GM19328 (cell line): ENCODE measurements at regions not wholly inside any gene's neighbourhood (a gene's known extent, or its start where the extent isn't known, plus 50 kb on each side); places are given as distances from the start of the nearest gene placed in this dataset.
"Not testable (repeated sequence)": the region's sequence is repeated elsewhere in the genome, so short reads cannot be mapped to it uniquely, and the experiment has no call there.

Source experiments
- ATAC-seq: cut with Tn5 transposase; IDR thresholded peaks from one replicate; pipeline ENCODE4 v1.9.1; 2021; ENCODE audit warnings: mild to moderate bottlenecking, moderate library complexity; ENCODE audit not compliant: unreplicated experiment

DNA sequence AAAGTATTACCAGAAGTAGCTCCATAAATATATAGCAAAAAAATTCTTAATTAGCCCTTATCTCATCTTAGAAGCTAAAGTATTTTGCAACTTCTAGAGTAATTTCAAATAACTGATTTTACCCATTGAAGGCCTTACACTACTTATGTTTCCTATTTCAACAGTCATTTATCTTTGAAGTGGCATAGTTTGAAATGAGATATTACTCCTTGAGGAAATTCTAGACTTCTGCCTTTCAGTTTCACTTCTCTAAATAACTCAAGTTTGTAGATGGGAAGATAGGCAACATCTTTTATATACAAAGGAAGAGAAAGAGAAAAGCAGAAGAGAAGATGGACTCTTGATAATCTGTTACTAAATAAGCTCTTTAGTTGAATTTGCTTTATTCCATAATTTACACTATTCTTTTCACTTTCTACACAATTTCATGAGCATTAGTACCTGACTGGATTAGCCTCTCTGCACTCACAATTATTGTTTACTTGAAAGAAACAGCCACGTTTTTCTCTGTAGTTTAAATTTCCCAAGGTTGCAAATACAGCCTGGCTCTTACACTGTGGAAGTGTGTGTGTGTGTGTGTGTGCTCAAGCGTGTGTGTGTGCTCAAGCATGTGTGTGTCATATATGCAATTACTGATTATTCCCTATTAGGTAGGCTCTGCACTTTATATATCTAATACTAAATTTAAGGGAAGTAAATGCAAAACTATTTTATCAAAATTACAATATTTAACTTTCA lies 60.6 kb upstream of the EMB start:
- peak; percentile 97 for ATAC-seq

DNA sequence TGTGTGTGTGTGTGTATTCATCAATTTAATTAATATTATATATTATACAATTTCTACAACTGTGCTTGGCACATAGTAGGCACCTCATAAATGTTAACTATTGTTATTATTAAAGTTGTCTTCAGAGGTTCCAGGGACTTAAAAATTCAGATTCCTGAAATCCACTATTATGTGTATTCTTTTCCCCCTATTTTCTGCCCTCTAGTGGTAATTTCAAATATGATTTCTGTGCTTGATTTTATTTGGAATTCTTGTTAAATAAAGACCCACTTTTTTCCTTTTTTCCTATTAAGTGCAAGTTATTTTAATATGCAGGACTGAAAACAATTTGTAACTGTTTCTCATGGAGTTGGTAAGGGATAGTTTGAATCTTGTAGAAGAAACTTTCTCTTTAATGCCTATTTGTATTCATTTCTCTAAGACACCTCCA lies 72.0 kb upstream of the EMB start:
- not testable (repeated sequence) for ATAC-seq

DNA sequence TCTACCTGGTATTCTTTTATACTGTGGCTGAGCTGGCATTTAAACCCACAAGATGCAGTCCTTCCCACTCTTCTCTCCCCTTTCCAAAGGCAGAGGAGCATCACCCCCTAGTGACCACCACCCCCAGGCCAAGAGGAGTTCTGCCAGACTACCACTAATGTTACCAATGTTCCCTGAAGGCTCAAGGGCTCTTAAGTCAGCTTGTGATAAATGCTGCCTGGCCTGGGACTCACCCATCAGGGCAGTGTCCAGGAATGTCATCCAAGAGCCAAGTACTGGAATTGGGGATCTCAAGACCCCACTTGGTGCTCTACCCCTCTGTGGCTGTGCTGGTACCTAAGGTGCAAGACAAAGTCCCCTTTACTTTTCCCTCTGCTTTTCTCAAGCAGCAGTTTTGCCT lies 80.0 kb upstream of the EMB start:
- not testable (repeated sequence) for ATAC-seq

DNA sequence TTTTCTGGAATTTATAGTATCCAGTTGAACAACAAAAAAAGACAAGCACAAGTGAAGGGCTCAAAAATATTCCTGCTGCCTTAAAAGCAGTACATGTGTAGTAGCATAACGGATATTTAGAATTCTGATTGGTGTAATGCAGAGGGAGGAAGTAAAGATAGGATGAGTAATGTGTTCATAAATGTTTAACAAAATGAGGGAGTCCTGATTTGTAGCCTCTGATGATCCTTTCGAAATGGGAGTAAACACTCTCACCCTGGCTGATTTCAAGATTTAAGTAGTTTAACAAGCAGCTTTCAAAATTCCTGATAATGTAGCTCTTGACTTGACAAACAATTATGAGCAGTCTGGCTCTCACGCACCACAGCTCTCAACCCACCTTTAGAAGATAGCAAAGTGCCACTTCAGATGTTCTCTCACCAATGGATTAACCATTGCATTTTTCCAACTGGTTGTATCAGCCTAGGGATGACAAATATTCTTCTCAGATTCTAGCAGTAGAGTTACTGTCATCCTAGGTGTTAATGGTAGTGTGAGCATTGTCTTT lies 86.5 kb upstream of the EMB start:
- not testable (repeated sequence) for ATAC-seq

DNA sequence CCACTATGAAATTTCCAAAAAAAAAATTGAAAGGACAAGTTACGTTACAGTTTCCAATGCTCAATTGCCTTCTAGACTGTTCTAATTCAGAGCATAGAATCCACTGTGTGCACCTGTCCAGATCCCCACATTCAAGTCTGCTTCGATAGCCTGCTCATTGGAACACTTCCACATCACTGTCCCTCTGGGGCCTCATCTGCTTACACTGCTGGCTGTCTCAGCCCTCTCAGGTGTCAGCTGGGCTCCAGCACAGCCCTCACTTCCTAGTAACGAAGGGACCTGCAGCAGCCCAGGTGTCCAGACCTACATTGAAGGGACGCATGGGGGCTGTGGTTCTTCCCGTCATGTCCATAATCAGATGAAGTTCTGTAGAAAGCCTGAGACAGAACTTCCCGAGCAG lies 94.3 kb upstream of the EMB start:
- no peak for ATAC-seq

DNA sequence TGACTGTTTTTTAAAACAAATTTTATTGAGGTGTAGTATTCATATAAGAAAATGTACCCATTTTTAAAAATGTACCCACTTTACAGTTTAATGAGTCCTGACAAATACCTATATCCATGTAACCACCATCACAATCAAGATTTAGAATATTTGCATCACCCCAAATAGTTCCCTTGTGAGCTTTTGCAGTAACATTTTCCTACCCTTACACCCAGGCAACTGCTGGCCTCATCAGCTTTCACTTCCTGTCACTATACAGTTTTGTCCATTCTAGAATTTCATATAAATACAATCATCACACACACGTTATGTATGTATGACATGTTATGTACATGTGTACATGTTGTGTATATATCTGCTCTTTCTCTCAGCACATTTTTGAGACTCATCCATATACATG lies 96.4 kb upstream of the EMB start:
- peak; percentile 45 for ATAC-seq

DNA sequence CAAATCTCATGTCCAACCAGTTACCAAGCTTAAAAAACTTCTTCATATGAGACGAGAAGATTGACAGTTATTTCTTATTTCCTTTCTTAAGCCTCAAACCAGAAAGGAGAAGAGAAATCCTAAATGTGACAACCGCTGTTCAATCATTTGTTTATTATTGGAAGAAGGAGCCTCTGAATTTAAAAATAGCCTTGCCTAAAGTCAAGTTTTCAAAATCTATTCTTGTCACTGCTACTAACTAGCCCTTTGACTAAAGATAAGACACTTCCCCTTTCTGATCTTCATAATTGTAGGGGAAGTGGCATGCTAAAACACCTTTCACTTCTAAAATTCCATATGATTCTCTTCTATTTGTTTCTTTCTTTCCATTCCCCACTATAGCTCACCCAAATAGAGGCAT lies 106.2 kb upstream of the EMB start:
- peak; percentile 90 for ATAC-seq

DNA sequence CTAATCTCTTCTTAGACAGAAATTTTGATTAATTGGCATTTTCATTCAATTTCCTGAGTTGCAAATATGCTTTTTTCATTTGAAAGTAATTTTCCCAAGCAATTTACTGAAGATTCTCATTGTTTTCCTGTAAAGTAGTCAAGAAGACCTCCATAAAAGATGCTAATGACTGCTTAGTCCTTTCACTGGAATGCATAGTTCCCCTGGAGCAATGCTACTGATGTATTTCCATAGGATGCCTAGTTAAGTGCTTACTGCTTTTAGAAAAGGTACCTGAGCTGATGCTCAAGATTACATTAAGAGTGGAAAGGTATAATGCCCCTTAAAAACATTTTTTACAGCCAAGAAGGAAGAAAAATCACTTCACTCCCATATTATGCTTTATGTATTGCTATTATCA lies 109.2 kb upstream of the EMB start:
- ATAC-seq: no peak

DNA sequence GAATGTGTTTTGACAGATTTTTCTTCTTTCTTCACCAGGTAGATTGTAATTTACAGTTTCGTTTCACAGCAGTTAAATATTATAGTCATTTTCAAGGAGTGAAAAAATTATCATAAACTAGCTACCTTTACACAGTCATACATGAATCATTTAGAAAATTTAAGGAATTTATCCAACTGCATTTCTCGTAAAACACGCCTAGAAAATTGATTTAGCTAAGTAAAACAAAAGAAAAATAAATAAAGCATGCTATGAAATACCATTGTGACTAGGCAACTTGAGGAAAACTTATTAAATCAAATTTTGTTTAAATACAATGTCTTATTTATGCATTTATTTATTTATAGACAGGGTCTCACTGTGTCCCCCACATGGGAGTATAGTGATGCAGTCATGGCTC lies 109.9 kb upstream of the EMB start:
- ATAC-seq: no peak

DNA sequence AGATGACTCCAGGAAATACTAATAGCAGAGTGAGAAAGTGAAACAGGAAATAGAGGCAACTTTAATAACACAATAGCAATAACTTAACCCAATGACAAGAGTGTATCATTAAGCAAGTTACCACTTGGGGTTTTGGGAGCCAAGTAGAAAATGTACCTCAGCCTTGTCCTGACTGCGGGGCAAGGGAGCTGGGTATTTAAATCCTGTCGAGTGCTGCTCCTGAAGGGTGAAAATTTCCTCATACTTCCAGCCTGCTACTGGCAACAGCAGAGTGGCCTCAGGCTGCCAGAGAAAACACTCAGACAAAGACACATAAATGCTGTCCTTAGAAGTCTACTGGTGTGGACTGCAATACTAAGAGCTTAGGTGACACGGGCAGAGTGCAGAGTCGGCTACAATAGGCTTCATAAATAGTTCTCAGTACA lies 112.5 kb upstream of the EMB start:
- ATAC-seq: no peak

DNA sequence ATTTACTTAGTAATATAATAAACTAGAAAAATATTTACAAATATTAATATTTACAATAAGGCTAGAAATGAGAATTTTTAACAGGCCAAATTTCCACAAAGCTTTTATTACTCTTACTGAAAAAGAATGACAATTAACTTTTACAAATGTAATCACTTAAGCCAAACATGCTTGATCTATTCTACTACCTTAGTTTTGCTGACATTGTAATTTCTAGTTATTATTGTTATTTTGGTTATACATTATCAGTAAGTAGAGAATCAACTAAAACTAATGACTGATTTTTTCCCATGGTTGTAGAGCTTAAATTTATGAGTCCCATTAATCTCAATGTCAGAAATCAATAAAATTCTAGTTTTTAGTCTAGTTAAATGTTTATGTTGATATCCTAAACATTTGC lies 107.8 kb upstream of the PARP8 start:
- not testable (repeated sequence) for ATAC-seq

DNA sequence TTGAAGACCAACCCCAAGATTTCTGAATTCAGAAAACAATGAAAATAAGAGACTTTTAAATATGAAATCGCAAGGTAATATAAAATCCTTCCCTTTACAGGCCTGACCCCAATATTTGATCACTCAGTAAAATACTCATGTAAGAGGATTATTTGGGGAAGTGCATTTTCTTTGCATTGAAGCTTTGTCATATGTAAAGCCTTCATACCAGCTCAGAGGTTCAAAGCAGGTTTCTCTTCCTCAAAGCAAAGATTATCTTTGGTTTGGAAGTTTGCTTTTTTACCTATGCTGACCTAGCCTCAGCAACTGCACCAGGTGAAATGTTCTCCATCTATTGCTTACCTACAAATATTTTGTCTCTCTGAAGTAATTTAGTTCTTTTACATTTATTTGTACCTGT lies 106.5 kb upstream of the PARP8 start:
- ATAC-seq: no peak

DNA sequence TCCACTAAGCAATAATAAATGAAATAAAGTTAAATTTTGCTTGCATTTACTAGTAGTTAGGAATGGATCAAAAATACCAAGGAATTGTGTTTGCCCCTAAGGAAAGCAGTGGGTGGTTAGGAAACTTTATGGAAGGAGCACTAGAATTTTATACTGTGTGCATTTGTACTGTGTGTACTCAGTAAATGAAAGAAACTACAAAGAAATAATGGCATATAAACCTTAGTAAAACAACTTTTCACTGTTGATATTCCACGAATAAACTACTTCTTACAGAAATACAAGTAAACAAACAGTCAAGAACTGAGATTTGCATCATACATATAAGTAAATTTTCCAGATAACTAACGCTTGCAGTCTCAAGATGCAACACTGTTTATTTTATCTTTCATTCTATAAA lies 103.7 kb upstream of the PARP8 start:
- no peak for ATAC-seq

DNA sequence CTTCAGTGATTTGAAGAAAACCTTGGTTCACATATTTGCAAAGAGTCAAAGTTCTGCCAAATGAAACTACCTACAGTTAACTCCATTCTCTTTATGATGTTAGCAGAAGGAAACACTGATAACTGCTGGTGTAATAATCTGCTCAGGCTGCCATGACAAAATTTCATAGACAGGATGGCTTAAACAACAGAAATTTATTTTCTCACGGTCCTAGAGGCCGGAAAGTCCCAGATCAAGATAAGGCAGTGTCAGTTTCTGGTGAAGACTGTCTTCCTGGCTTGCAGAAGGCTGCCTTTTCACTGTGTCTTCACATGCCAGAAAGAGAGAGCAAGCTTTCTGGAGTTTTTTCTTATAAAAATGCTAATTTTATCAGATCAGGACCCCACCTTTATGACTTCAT lies 102.4 kb upstream of the PARP8 start:
- ATAC-seq: no peak

DNA sequence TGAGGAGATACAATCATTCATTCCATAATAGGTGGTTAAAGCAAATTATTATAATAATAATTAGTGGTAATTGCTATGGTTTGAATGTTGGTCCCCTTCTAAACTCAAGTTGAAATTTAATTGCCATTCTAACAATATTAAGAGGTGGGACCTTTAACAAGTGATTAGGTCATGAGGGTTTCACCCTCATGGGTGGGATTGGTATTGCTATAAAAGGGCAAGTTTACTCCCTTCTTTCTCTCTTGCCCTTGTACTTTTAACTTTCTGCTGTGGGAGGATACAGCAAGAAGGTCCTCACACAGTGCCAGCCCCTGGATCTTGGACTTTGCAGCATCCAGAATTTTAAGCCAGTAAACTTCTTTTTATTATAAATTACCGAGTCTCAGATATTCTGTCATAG lies 101.9 kb upstream of the PARP8 start:
- ATAC-seq: no peak

DNA sequence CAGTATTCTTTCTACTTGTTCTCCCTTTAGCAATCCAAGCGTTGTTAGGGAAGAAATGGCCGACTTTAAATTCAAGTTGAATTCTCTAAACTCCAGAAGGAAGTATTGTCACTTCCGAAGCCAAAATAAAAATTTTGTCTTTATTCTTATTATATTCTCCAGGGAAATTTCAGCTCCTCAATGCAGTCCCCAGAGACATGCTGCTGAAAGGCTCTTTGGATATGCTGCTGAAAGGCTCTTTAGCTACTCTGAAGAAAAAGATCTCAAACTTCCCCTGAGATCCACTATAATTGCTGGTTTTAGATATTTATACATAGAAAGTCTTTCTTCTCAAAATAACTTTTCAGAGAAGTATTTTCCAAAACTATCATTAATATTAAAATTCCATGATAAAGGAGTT lies 92.3 kb upstream of the PARP8 start:
- no peak for ATAC-seq

DNA sequence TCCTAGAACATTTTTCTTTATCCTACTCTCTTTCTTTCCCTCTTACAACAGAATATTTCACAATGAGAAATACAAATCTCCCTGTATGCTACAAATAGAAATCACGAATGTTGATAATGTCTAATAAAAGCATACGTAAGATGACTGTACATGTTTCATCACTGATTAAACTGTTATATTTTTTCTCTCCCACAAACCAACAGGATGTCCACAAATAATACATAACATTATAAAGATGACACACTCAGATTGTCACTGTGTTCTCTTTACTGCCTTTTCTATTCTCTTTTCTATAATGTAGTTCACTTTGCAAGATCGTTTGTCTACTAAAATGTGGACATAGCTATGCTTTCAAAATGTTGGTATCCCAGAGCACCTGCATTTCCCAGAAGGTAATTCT lies 90.7 kb upstream of the PARP8 start:
- ATAC-seq: no peak

DNA sequence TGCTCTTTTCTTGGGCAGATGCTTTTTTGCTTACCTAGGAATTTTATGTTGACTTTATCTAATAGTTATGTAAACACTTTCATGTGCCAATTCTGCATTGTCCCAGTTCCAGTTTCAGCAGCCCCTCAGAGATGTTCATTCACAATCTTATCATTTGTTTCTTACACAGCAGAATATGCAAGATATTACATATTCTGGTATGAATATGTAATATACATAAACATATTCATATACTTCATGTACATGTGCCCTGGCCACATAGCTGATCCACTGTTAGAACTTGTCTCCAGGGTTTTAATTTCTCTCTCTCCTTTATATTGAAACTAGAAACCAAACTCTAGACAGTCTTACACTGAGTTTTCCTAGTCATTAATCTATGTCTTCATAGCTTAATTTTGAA lies 90.2 kb upstream of the PARP8 start:
- no peak for ATAC-seq

DNA sequence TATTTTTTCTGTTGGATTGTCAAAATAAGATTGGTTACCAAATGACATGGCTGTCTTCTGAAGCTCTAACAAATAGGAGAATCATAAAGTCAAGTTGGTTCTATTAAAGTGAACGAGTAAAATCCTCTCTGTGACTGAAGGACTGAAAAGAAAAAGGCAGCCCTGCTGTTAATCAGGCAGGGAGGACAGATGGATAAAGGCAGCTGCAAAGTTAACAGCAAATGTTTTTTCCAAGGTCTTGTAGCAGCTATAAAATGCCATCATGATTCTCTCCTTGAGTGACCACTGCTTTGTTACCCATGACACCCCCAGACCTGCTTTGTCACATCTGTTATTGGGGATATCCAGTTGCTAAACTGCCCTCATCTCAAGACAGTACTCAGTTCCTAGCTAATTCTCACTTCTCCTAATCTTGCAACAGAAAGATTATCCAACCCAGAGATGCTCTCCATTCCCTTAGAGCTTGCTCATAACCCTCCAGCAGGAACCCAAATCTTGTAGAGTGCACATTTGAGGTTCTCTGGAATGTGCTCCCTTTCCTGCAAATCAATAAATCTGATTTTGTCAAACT lies 89.7 kb upstream of the PARP8 start:
- ATAC-seq: no peak

DNA sequence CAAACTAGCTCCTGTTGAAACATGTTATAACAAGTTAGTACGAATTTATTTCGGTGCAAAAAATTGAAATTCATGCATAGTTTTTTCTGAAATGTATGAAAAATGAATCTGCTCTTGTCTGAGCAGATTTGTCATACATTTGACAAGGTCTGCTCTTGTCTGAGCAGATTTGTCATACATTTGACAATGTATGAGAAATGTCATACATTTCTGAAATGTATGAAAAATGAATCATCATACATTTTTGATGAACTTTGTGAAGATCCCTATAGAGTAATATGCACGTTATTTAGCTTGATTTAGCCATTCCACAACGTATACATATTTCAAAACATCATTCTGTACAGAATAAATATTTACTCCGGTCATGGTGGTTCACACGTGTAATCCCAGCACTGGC lies 85.9 kb upstream of the PARP8 start:
- ATAC-seq: no peak

DNA sequence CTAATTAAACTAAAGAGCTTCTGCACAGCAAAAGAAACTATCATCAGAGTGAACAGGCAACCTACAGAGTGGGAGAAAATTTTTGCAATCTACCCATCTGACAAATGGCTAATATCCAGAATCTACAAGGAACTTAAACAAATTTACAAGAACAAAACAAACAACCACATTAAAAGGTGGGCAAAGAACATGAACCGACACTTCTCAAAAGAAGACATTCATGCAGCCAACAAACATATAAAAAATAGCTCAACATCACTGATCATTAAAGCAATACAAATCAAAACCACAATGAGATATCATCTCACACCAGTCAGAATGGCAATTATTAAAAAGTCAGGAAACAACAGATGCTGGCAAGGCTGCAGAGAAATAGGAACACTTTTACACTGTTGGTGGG lies 84.6 kb upstream of the PARP8 start:
- ATAC-seq: not testable (repeated sequence)

DNA sequence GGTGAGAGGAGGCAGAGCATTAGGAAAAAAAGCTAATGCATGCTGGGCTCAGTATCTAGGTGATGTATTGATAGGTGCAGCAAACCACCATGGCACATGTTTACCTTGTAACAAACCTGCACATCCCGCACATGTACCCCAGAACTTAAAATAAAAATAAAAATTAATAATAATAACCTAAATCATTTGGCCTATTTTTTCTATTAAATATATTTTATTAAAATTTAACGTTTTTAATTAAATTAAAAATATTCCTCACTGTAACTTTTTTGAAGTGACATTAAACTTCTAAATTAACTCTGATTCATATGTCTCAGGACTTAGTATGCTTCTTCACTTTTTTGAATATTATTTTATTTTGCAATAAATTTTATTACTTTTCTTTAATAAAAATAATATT lies 83.7 kb upstream of the PARP8 start:
- no peak for ATAC-seq

DNA sequence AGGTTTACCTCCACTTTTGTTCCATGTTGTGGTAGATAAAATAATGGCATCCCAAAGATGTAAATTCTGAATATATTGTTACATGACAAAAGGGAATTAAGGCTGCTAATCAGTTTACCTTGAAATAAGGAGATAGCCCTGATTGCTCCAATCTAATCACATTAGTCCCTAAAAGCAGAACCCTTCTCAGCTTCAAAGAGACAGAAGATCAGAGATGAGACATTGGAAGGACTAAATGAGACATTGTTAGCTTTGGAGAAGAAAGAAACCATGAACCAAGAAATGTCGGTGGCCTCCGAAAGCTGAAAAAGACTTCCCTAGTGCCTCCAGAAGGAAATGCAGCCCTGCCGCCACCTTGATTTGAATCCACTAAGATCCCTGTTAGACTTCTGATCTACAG lies 82.8 kb upstream of the PARP8 start:
- no peak for ATAC-seq
